ENCODE measurements at regions not wholly inside any gene's neighbourhood (a gene's known extent, or its start where the extent isn't known, plus 50 kb on each side); places are given as distances from the start of the nearest gene placed in this dataset.

GRCh38 chr4:152099981-152100378 lies 339.2 kb upstream of the GATB start (continued):
- no peak for TF ChIP-seq ZNF600 (tag by site-specific recombination; IDR thresholded peaks at IDR 0.05)
- TF ChIP-seq ZBTB8A (tag by site-specific recombination; IDR thresholded peaks at IDR 0.05) = no peak
- TF ChIP-seq ZNF488 (tag by site-specific recombination; IDR thresholded peaks at IDR 0.05) = no peak
- no peak for TF ChIP-seq ZBTB10 (tag by site-specific recombination; IDR thresholded peaks at IDR 0.05)

GRCh38 chr4:152099555-152099954 lies 338.7 kb upstream of the GATB start:
- no peaks in the 10 kb centered on the region for H3K36me3 ChIP-seq (ENCODE audit: control insufficient read depth in 2 of 2, insufficient read depth in 1 of 2, low read length in 2 of 2)
- H3K4me1 ChIP-seq (ENCODE audit: control insufficient read depth, insufficient read depth, low read length) = no peaks in the 10 kb centered on the region
- H3K9me3 ChIP-seq (ENCODE audit: control insufficient read depth, insufficient read depth, low read depth, low read length) = no peaks in the 10 kb centered on the region
- ChIA-PET POLR2A (no interaction called here), CTCF (no interaction called here)
- no peak overlapping the region for H3K27ac ChIP-seq (ENCODE audit: extremely low read depth, low read depth, low read length)
- H3K4me3 ChIP-seq (ENCODE audit: low read depth, low read length) = no peak overlapping the region
- TF ChIP-seq ZNF544 (tag by site-specific recombination; IDR thresholded peaks at IDR 0.05) = no peak
- no peak for TF ChIP-seq ZNF350 (tag by site-specific recombination; IDR thresholded peaks at IDR 0.05)
- TF ChIP-seq ZXDB (tag by site-specific recombination; IDR thresholded peaks at IDR 0.05) = no peak
- no peak for TF ChIP-seq ZNF354C (tag by site-specific recombination; IDR thresholded peaks at IDR 0.05; ENCODE audit: borderline replicate concordance, low read depth)
- no peak for TF ChIP-seq ZNF155 (tag by site-specific recombination; IDR thresholded peaks at IDR 0.05)
- no peak for TF ChIP-seq ZNF239 (tag by site-specific recombination; IDR thresholded peaks at IDR 0.05)
- no peak for TF ChIP-seq ZBTB11 (tag by site-specific recombination; conservative IDR thresholded peaks at IDR 0.05; ENCODE audit: low read depth)
- TF ChIP-seq ZSCAN23 (tag by site-specific recombination; IDR thresholded peaks at IDR 0.05) = no peak
- TF ChIP-seq SP7 (tag by site-specific recombination; IDR thresholded peaks at IDR 0.05) = no peak
- TF ChIP-seq ZBTB1 (tag by site-specific recombination; IDR thresholded peaks at IDR 0.05) = no peak

GRCh38 chr4:152099061-152099425 lies 338.2 kb upstream of the GATB start:
- TF ChIP-seq ZNF548 (tag by site-specific recombination; IDR thresholded peaks at IDR 0.05) (no peak), ZNF23 (tag by site-specific recombination; IDR thresholded peaks at IDR 0.05; ENCODE audit: borderline replicate concordance) (no peak), ZNF354C (tag by site-specific recombination; IDR thresholded peaks at IDR 0.05; ENCODE audit: borderline replicate concordance, low read depth) (no peak), ZNF18 (tag by site-specific recombination; IDR thresholded peaks at IDR 0.05) (no peak), PRDM4 (tag by site-specific recombination; IDR thresholded peaks at IDR 0.05) (no peak), ZNF24 (tag by site-specific recombination; IDR thresholded peaks at IDR 0.05) (no peak), ZNF169 (tag by site-specific recombination; IDR thresholded peaks at IDR 0.05) (no peak)
- H3K9me3 ChIP-seq (ENCODE audit: control insufficient read depth, insufficient read depth, low read depth, low read length) = no peaks in the 10 kb centered on the region
- no peak overlapping the region for H3K4me3 ChIP-seq (ENCODE audit: low read depth, low read length)
- H3K27ac ChIP-seq (ENCODE audit: extremely low read depth, low read depth, low read length) = no peak overlapping the region
- POLR2A ChIA-PET = no interaction called here
- no peaks in the 10 kb centered on the region for H3K4me1 ChIP-seq (ENCODE audit: control insufficient read depth, insufficient read depth, low read length)
- CTCF ChIA-PET = no interaction called here
- no peaks in the 10 kb centered on the region for H3K36me3 ChIP-seq (ENCODE audit: control insufficient read depth in 2 of 2, insufficient read depth in 1 of 2, low read length in 2 of 2)
